ENCODE measurements at regions not wholly inside any gene's neighbourhood (a gene's known extent, or its start where the extent isn't known, plus 50 kb on each side); places are given as distances from the start of the nearest gene placed in this dataset.

GRCh38 chr3:168951884-168952283, 711.6 kb downstream of the MECOM start:
- H3K9me3 Mint-ChIP-seq = peaks cover 5% of the 10 kb centered on the region; the same call in 2 of the 3 replicates
- TF ChIP-seq POLR2AphosphoS5 (IDR thresholded peaks at IDR 0.05; ENCODE audit: low read depth) = no peak
- TF ChIP-seq CTCF (conservative IDR thresholded peaks at IDR 0.05; ENCODE audit: low read depth in 2 of 2) = 0 out of 4 replicates have a peak, but pooled peaks of 1 of the 2 experiments have one; percentile 4
- TF ChIP-seq CREB1 (CRISPR knock-in tag; IDR thresholded peaks at IDR 0.05; ENCODE audit: low read depth) = no peak
- no peak for TF ChIP-seq EZH2phosphoT487 (IDR thresholded peaks at IDR 0.05; ENCODE audit: unreplicated experiment)
- Histone ChIP-seq H3K36me3 (ENCODE audit: insufficient read depth) (no peaks in the 10 kb centered on the region; the same call in 1 of the 2 replicates), H3K4me2 (no peak overlapping the region), H3K9me2 (ENCODE audit: insufficient read depth) (no peaks in the 10 kb centered on the region), H3K4me1 (ENCODE audit: insufficient read depth) (peaks cover 13% of the 10 kb centered on the region), H2AFZ (peak overlapping the region; percentile 5), H3K79me2 (replicated peaks; ENCODE audit: insufficient read depth) (no peaks in the 10 kb centered on the region), H4K20me1 (replicated peaks; ENCODE audit: insufficient read depth) (no peaks in the 10 kb centered on the region), H3K27me3 (ENCODE audit: insufficient read depth) (no peaks in the 10 kb centered on the region), H3K27ac (ENCODE audit: low read depth) (no peak overlapping the region), H3F3A (replicated peaks; ENCODE audit: low read depth) (no peaks in the 10 kb centered on the region), H3K4me3 (no peak overlapping the region)
- no peak overlapping the region for H3K4me3 Mint-ChIP-seq
- ATAC-seq (no peak), DNase-seq (ENCODE audit: low spot score) (peak; percentile 8)
- H3K27ac Mint-ChIP-seq = peak overlapping the region; percentile 33; the same call in 1 of the 2 replicates
- H3K27me3 Mint-ChIP-seq (ENCODE audit: insufficient read depth, low read depth, poor library complexity) = peaks cover 5% of the 10 kb centered on the region
- peaks cover 17% of the 10 kb centered on the region for H3K4me1 Mint-ChIP-seq
- H3K36me3 Mint-ChIP-seq (ENCODE audit: low read depth) = peaks cover 5% of the 10 kb centered on the region; the same call in 2 of the 3 replicates

- H4K20me1 ChIP-seq (replicated peaks; ENCODE audit: insufficient read depth) = no peaks in the 10 kb centered on the region
- no peak overlapping the region for H3K4me3 Mint-ChIP-seq
- ATAC-seq (no peak), DNase-seq (ENCODE audit: low spot score) (no peak)
- H3K4me3 ChIP-seq = no peak overlapping the region
- no peak overlapping the region for H2AFZ ChIP-seq
- no peak overlapping the region for H3K27ac ChIP-seq (ENCODE audit: low read depth)
- H3K27ac Mint-ChIP-seq = no peak overlapping the region
- TF ChIP-seq EZH2phosphoT487 (IDR thresholded peaks at IDR 0.05; ENCODE audit: unreplicated experiment) = no peak
- no peak for TF ChIP-seq NANOG (IDR thresholded peaks at IDR 0.05; ENCODE audit: borderline replicate concordance)
- no peak for TF ChIP-seq JUNB (IDR thresholded peaks at IDR 0.05; ENCODE audit: unreplicated experiment)
- TF ChIP-seq EZH2 (IDR thresholded peaks at IDR 0.05; ENCODE audit: low read depth, unreplicated experiment) = no peak
- TF ChIP-seq ZNF114 (CRISPR knock-in tag; IDR thresholded peaks at IDR 0.05) = no peak
- TF ChIP-seq CREB1 (CRISPR knock-in tag; IDR thresholded peaks at IDR 0.05; ENCODE audit: low read depth) = no peak
- H3K9me3 Mint-ChIP-seq = peaks cover 5% of the 10 kb centered on the region; the same call in 2 of the 3 replicates
- no peaks in the 10 kb centered on the region for H3F3A ChIP-seq (replicated peaks; ENCODE audit: low read depth)
- no peaks in the 10 kb centered on the region for H3K79me2 ChIP-seq (replicated peaks; ENCODE audit: insufficient read depth)
- peaks cover 17% of the 10 kb centered on the region for H3K4me1 Mint-ChIP-seq
- H3K27me3 Mint-ChIP-seq (ENCODE audit: insufficient read depth, low read depth, poor library complexity) = peaks cover 5% of the 10 kb centered on the region
- no peaks in the 10 kb centered on the region; the same call in 1 of the 2 replicates for H3K36me3 ChIP-seq (ENCODE audit: insufficient read depth)
- no peak overlapping the region for H3K4me2 ChIP-seq
- H3K36me3 Mint-ChIP-seq (ENCODE audit: low read depth) = peaks cover 5% of the 10 kb centered on the region; the same call in 2 of the 3 replicates
- no peaks in the 10 kb centered on the region for H3K27me3 ChIP-seq (ENCODE audit: insufficient read depth)
- peaks cover 13% of the 10 kb centered on the region for H3K4me1 ChIP-seq (ENCODE audit: insufficient read depth)
- no peaks in the 10 kb centered on the region for H3K9me2 ChIP-seq (ENCODE audit: insufficient read depth)
These were observed 712.1 kb downstream of the MECOM start for GRCh38 chr3:168951368-168951767.

GRCh38 chr3:168950622-168951021, 712.9 kb downstream of the MECOM start:
- no peak overlapping the region for H3K4me2 ChIP-seq
- Mint-ChIP-seq H3K27ac (no peak overlapping the region), H3K36me3 (ENCODE audit: low read depth) (peaks cover 5% of the 10 kb centered on the region; the same call in 2 of the 3 replicates), H3K27me3 (ENCODE audit: insufficient read depth, low read depth, poor library complexity) (peaks cover 3% of the 10 kb centered on the region), H3K4me1 (peaks cover 17% of the 10 kb centered on the region), H3K4me3 (no peak overlapping the region), H3K9me3 (peaks cover 5% of the 10 kb centered on the region; the same call in 2 of the 3 replicates)
- H3K9me2 ChIP-seq (ENCODE audit: insufficient read depth) = no peaks in the 10 kb centered on the region
- no peaks in the 10 kb centered on the region; the same call in 1 of the 2 replicates for H3K36me3 ChIP-seq (ENCODE audit: insufficient read depth)
- H3K27me3 ChIP-seq (ENCODE audit: insufficient read depth) = no peaks in the 10 kb centered on the region
- no peaks in the 10 kb centered on the region for H3K79me2 ChIP-seq (replicated peaks; ENCODE audit: insufficient read depth)
- TF ChIP-seq EZH2 (IDR thresholded peaks at IDR 0.05; ENCODE audit: low read depth, unreplicated experiment) = no peak
- no peak for TF ChIP-seq CREB1 (CRISPR knock-in tag; IDR thresholded peaks at IDR 0.05; ENCODE audit: low read depth)
- no peak overlapping the region for H2AFZ ChIP-seq
- no peak overlapping the region for H3K4me3 ChIP-seq
- no peak overlapping the region for H3K27ac ChIP-seq (ENCODE audit: low read depth)
- peaks cover 13% of the 10 kb centered on the region for H3K4me1 ChIP-seq (ENCODE audit: insufficient read depth)
- no peak for ATAC-seq
- no peaks in the 10 kb centered on the region for H3F3A ChIP-seq (replicated peaks; ENCODE audit: low read depth)
- no peaks in the 10 kb centered on the region for H4K20me1 ChIP-seq (replicated peaks; ENCODE audit: insufficient read depth)
- no peak for DNase-seq (ENCODE audit: low spot score)

Measured in GM23338 (cell line).